ENCODE measurements at regions not wholly inside any gene's neighbourhood (a gene's known extent, or its start where the extent isn't known, plus 50 kb on each side); places are given as distances from the start of the nearest gene placed in this dataset.
A peak's percentile ranks its signal among the peaks of the same experiment; 100 is the strongest.

GRCh38 chr13:74004109-74004508 lies 130.1 kb downstream of the KLF12 start:
- H3K27ac ChIP-seq, result no peak overlapping the region
- no peak for TF ChIP-seq CTCF (IDR thresholded peaks at IDR 0.05; ENCODE audit: low read depth, low read length)
- no peak for DNase-seq (ENCODE audit: low read depth in 1 of 2, low spot score in 1 of 2)
- no peaks in the 10 kb centered on the region for H3K36me3 ChIP-seq
- H3K27me3 ChIP-seq, result no peaks in the 10 kb centered on the region
- no peaks in the 10 kb centered on the region for H3K9me3 ChIP-seq (ENCODE audit: low read depth)
- H3K4me3 ChIP-seq, result no peak overlapping the region
- H3K4me1 ChIP-seq (ENCODE audit: low read depth), result no peaks in the 10 kb centered on the region

GRCh38 chr13:74003374-74003773 lies 130.8 kb downstream of the KLF12 start:
- no peak overlapping the region for H3K27ac ChIP-seq
- no peak for DNase-seq (ENCODE audit: low read depth in 1 of 2, low spot score in 1 of 2)
- no peak for TF ChIP-seq CTCF (IDR thresholded peaks at IDR 0.05; ENCODE audit: low read depth, low read length)

DNA sequence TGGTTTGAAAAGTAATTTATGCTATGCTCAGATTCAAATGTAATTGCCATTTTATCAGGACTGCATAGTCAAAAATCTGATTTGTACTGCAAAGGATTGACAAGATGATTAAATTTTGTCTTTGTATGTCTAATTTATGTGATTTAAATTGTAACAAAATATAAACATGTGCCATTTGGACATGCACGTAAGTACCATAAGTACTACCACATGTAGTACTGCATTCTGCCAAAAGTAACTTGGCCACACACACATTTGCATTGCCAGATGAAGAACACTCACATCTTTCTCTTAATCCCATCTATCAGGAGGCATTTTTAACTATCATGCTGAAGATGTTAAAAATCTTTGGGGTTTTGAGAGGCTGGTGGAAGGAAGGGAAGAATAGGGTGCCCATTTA lies 133.3 kb downstream of the KLF12 start:
- no peak overlapping the region for H3K27ac ChIP-seq
- no peak overlapping the region for H3K4me3 ChIP-seq
- no peaks in the 10 kb centered on the region for H3K27me3 ChIP-seq
- no peak for TF ChIP-seq CTCF (IDR thresholded peaks at IDR 0.05; ENCODE audit: low read depth, low read length)
- H3K36me3 ChIP-seq, result no peaks in the 10 kb centered on the region
- DNase-seq (ENCODE audit: low read depth in 1 of 2, low spot score in 1 of 2), result no peak
- H3K9me3 ChIP-seq (ENCODE audit: low read depth), result no peaks in the 10 kb centered on the region
- H3K4me1 ChIP-seq (ENCODE audit: low read depth), result peaks cover 17% of the 10 kb centered on the region

More at GRCh38 chr13:74003374-74003773, 130.8 kb downstream of the KLF12 start:
- Histone ChIP-seq H3K27me3 (no peaks in the 10 kb centered on the region), H3K4me3 (no peak overlapping the region), H3K36me3 (no peaks in the 10 kb centered on the region), H3K4me1 (ENCODE audit: low read depth) (peaks cover 7% of the 10 kb centered on the region), H3K9me3 (ENCODE audit: low read depth) (no peaks in the 10 kb centered on the region)

DNA sequence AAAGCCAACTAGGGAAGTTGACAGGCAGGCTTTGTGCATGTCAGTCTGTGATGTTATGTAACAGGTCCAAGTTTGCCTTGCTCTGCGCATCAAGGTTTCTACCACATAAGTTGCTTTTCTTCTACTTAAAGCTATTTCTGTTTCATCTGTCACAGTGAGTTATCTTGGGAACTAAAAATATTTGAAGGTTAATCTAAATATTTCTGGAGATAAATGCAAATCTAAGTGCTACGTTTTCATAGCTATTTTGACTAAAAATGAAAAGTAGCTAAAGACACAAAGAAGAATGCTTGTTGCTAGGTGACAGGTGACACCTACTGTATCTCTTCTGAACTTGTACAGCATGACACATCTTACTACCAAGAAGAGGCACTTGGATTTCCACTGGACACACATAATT lies 135.6 kb downstream of the KLF12 start:
- no peak for TF ChIP-seq CTCF (IDR thresholded peaks at IDR 0.05; ENCODE audit: low read depth, low read length)
- no peaks in the 10 kb centered on the region for H3K36me3 ChIP-seq

GRCh38 chr13:73997964-73998363 lies 136.2 kb downstream of the KLF12 start:
- no peaks in the 10 kb centered on the region for H3K36me3 ChIP-seq
- peak overlapping the region; percentile 21 for H3K27ac ChIP-seq
- no peak for TF ChIP-seq CTCF (IDR thresholded peaks at IDR 0.05; ENCODE audit: low read depth, low read length)
- H3K27me3 ChIP-seq, result no peaks in the 10 kb centered on the region
- DNase-seq (ENCODE audit: low read depth in 1 of 2, low spot score in 1 of 2), result no peak
- peaks cover 17% of the 10 kb centered on the region for H3K4me1 ChIP-seq (ENCODE audit: low read depth)
- no peaks in the 10 kb centered on the region for H3K9me3 ChIP-seq (ENCODE audit: low read depth)
- H3K4me3 ChIP-seq, result no peak overlapping the region

More for the DNA sequence above, 135.6 kb downstream of the KLF12 start:
- Histone ChIP-seq H3K4me1 (ENCODE audit: low read depth) (peaks cover 17% of the 10 kb centered on the region), H3K4me3 (no peak overlapping the region), H3K27me3 (no peaks in the 10 kb centered on the region), H3K27ac (peak overlapping the region; percentile 21), H3K9me3 (ENCODE audit: low read depth) (no peaks in the 10 kb centered on the region)
- DNase-seq (ENCODE audit: low read depth in 1 of 2, low spot score in 1 of 2), result no peak

GRCh38 chr13:73996569-73996968 lies 137.6 kb downstream of the KLF12 start:
- Histone ChIP-seq H3K4me3 (no peak overlapping the region), H3K36me3 (no peaks in the 10 kb centered on the region), H3K27ac (no peak overlapping the region), H3K4me1 (ENCODE audit: low read depth) (peaks cover 17% of the 10 kb centered on the region), H3K27me3 (no peaks in the 10 kb centered on the region), H3K9me3 (ENCODE audit: low read depth) (no peaks in the 10 kb centered on the region)
- no peak for TF ChIP-seq CTCF (IDR thresholded peaks at IDR 0.05; ENCODE audit: low read depth, low read length)
- DNase-seq (ENCODE audit: low read depth in 1 of 2, low spot score in 1 of 2), result no peak

Measured in cardiac muscle cell (in vitro differentiated cells and primary cell).